GM12878 (cell line): ENCODE measurements at regions not wholly inside any gene's neighbourhood (a gene's known extent, or its start where the extent isn't known, plus 50 kb on each side); places are given as distances from the start of the nearest gene placed in this dataset.
A peak's percentile ranks its signal among the peaks of the same experiment; 100 is the strongest.

Experiments
- ATF2 ChIP-seq: IDR thresholded peaks from 2 replicates; pipeline ENCODE4 v1.6.1; 2012; ENCODE audit warnings: low read length, inconsistent platforms
- BCL11A ChIP-seq: IDR thresholded peaks from 2 replicates; pipeline ENCODE4 v1.6.1; 2011; ENCODE audit warnings: low read depth, low read length
- BCLAF1 ChIP-seq: fragments of 450-650 bp; IDR thresholded peaks from 2 replicates; pipeline ENCODE4 v1.6.1; 2017; ENCODE audit warnings: antibody characterized with exemption, mild to moderate bottlenecking, moderate library complexity
- BMI1 ChIP-seq: fragments of 450-650 bp; IDR thresholded peaks from 2 replicates; pipeline ENCODE4 v1.6.1; 2016; ENCODE audit warnings: mild to moderate bottlenecking, moderate library complexity, borderline replicate concordance
- CREM ChIP-seq: IDR thresholded peaks from 2 replicates; pipeline ENCODE4 v1.6.1; 2014; ENCODE audit warnings: antibody characterized with exemption, low read depth
- GATAD2B ChIP-seq: fragments of 450-650 bp; conservative IDR thresholded peaks from 2 replicates; pipeline ENCODE4 v1.6.1; 2017; ENCODE audit warnings: low read depth, mild to moderate bottlenecking, moderate library complexity
- HSF1 ChIP-seq: fragments of 150-350 bp; IDR thresholded peaks from 2 replicates; pipeline ENCODE4 v1.6.1; 2014; ENCODE audit warnings: mild to moderate bottlenecking, low read depth, low read length
- MTA2 ChIP-seq: fragments of 450-650 bp; IDR thresholded peaks from 2 replicates; pipeline ENCODE4 v1.6.1; 2016; ENCODE audit warnings: low read depth, mild to moderate bottlenecking, moderate library complexity
- NR2C1 ChIP-seq: fragments of 450-650 bp; IDR thresholded peaks from 2 replicates; pipeline ENCODE4 v1.6.1; 2017; ENCODE audit warnings: antibody characterized with exemption, mild to moderate bottlenecking, moderate library complexity
- RELB ChIP-seq: fragments of 450-650 bp; IDR thresholded peaks from 2 replicates; pipeline ENCODE4 v1.6.1; 2017; ENCODE audit warnings: low read depth, mild to moderate bottlenecking, moderate library complexity
- RUNX3 ChIP-seq: IDR thresholded peaks from 2 replicates; pipeline ENCODE4 v1.6.1; 2012; ENCODE audit warnings: low read length, inconsistent platforms
- SMAD1 ChIP-seq: fragments of 450-650 bp; IDR thresholded peaks from 2 replicates; pipeline ENCODE4 v1.6.1; 2018; ENCODE audit warnings: mild to moderate bottlenecking, low read depth; ENCODE audit not compliant: partially characterized antibody
- STAT3 ChIP-seq: IDR thresholded peaks from 2 replicates; pipeline ENCODE4 v1.6.1; 2011; ENCODE audit warnings: low read depth, low read length, improper control_type of control experiment
- SUPT20H ChIP-seq: IDR thresholded peaks from 2 replicates; pipeline ENCODE4 v1.6.1; 2011; ENCODE audit warnings: low read depth, mild to moderate bottlenecking, low read length, moderate library complexity, borderline replicate concordance; ENCODE audit not compliant: control insufficient read depth
- TCF7 ChIP-seq: IDR thresholded peaks from 2 replicates; pipeline ENCODE4 v1.6.1; 2014; ENCODE audit warnings: antibody characterized with exemption, borderline replicate concordance
- USF2 ChIP-seq: IDR thresholded peaks from 2 replicates; pipeline ENCODE4 v1.6.1; 2011; ENCODE audit warnings: low read depth, low read length, improper control_type of control experiment, borderline replicate concordance
- YBX1 ChIP-seq: fragments of 450-650 bp; IDR thresholded peaks from 2 replicates; pipeline ENCODE4 v1.6.1; 2016; ENCODE audit warnings: antibody characterized with exemption
- ZBTB11 ChIP-seq: fragments of 450-650 bp; formaldehyde crosslinking; IDR thresholded peaks from 2 replicates; pipeline ENCODE4 v1.5.0; 2022; ENCODE audit warnings: mild to moderate bottlenecking, missing genetic modification characterization
- ZNF384 ChIP-seq: IDR thresholded peaks from 2 replicates; pipeline ENCODE4 v1.6.1; 2012; ENCODE audit warnings: low read depth, mild to moderate bottlenecking, low read length, improper control_type of control experiment, borderline replicate concordance

GRCh38 chr13:78201411-78201810 lies 282.8 kb upstream of the EDNRB start (continued):
- TF ChIP-seq TCF7 (peak; percentile 51; the same call in 1 of the 2 replicates), BCL11A (peak; percentile 51; the same call in 1 of the 2 replicates), STAT3 (0 out of 2 replicates have a peak, but pooled peaks have one; percentile 22), BCLAF1 (no peak), MTA2 (peak; percentile 55), CREM (no peak), SUPT20H (no peak), ZBTB11 (CRISPR knock-in tag) (no peak), SMAD1 (peak; percentile 67), NR2C1 (no peak), BMI1 (no peak), YBX1 (peak; percentile 95), RUNX3 (peak; percentile 73), ATF2 (peak; percentile 95), USF2 (no peak), HSF1 (no peak), ZNF384 (peak; percentile 62; the same call in 1 of the 2 replicates), GATAD2B (peak; percentile 98), RELB (peak; percentile 65; the same call in 1 of the 2 replicates)
